ENCODE measurements at regions not wholly inside any gene's neighbourhood (a gene's known extent, or its start where the extent isn't known, plus 50 kb on each side); places are given as distances from the start of the nearest gene placed in this dataset.

DNA sequence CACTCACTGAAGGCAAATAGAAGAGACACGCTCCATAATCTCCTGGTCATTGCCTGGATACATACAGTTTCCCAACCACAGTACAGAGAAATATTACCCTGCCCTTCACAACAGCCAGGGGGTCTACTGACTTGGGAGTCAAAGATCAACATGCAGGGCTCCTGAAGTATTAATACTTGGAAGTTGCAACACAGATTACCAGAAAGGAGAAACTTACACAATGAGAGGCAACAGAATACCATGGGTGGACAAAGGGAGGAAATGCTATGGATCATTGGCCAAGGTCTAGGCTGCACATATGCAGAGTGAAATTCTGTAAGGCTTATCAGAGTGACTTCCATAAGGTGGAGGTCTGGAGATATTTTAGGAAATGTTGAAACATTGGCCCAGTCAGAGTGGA, 267.9 kb upstream of the FAT3 start:
- no TSS peak for BruUV-seq (replicated peaks)
- ChIA-PET POLR2A (ENCODE audit: low non-redundant PET) (no interaction called here), CTCF (no interaction called here)
- Histone ChIP-seq H3K27ac (ENCODE audit: low read depth, low read length, poor library complexity, severe bottlenecking) (no peak overlapping the region), H3K9me3 (ENCODE audit: low read depth, low read length, poor library complexity, severe bottlenecking) (peaks cover 7% of the 10 kb centered on the region), H3K4me3 (ENCODE audit: low read depth, low read length, poor library complexity, severe bottlenecking) (no peak overlapping the region), H3K36me3 (ENCODE audit: insufficient read depth, low read length, poor library complexity, severe bottlenecking) (no peaks in the 10 kb centered on the region), H3K4me1 (ENCODE audit: insufficient read depth, low read length, poor library complexity, severe bottlenecking) (no peaks in the 10 kb centered on the region), H3K27me3 (replicated peaks; ENCODE audit: insufficient read depth, low read depth, low read length, poor library complexity) (no peaks in the 10 kb centered on the region)
- DNase-seq (ENCODE audit: low spot score), result no peak
- TF ChIP-seq, protein P1, sequence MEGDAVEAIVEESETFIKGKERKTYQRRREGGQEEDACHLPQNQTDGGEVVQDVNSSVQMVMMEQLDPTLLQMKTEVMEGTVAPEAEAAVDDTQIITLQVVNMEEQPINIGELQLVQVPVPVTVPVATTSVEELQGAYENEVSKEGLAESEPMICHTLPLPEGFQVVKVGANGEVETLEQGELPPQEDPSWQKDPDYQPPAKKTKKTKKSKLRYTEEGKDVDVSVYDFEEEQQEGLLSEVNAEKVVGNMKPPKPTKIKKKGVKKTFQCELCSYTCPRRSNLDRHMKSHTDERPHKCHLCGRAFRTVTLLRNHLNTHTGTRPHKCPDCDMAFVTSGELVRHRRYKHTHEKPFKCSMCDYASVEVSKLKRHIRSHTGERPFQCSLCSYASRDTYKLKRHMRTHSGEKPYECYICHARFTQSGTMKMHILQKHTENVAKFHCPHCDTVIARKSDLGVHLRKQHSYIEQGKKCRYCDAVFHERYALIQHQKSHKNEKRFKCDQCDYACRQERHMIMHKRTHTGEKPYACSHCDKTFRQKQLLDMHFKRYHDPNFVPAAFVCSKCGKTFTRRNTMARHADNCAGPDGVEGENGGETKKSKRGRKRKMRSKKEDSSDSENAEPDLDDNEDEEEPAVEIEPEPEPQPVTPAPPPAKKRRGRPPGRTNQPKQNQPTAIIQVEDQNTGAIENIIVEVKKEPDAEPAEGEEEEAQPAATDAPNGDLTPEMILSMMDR (conservative IDR thresholded peaks at IDR 0.05; ENCODE audit: low read depth, low read length), result no peak
- TF ChIP-seq EZH2 (IDR thresholded peaks at IDR 0.05; ENCODE audit: borderline replicate concordance, low read depth, low read length, poor library complexity, severe bottlenecking), result no peak
- intact Hi-C loops (cut with micrococcal nuclease; ENCODE audit: unreplicated experiment), result no loop called here

DNA sequence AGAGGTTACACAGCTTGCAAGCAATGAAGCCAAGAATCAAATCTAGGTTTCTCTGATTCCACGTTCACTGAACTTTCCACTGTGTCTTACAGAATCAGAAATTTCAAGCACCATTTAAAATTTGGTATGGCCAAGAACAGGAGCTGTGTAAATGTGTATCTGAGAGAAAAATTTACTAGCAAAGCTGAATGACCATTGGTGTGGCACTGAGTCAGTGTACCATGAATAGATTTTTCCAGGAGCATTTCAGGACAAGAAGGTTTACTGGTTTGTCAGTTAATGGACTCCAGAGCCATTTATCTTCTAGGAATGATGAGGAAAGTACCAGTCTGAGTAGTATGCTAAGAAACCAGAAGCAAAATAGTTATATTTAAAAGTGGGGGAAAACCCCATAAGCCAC, 269.4 kb upstream of the FAT3 start:
- TF ChIP-seq, protein P1 (conservative IDR thresholded peaks at IDR 0.05; ENCODE audit: low read depth, low read length), result no peak
- TF ChIP-seq EZH2 (IDR thresholded peaks at IDR 0.05; ENCODE audit: borderline replicate concordance, low read depth, low read length, poor library complexity, severe bottlenecking), result no peak
- POLR2A ChIA-PET (ENCODE audit: low non-redundant PET), result no interaction called here
- no TSS peak for BruUV-seq (replicated peaks)
- CTCF ChIA-PET, result no interaction called here
- Histone ChIP-seq H3K27me3 (replicated peaks; ENCODE audit: insufficient read depth, low read depth, low read length, poor library complexity) (no peaks in the 10 kb centered on the region), H3K4me1 (ENCODE audit: insufficient read depth, low read length, poor library complexity, severe bottlenecking) (no peaks in the 10 kb centered on the region), H3K36me3 (ENCODE audit: insufficient read depth, low read length, poor library complexity, severe bottlenecking) (no peaks in the 10 kb centered on the region), H3K27ac (ENCODE audit: low read depth, low read length, poor library complexity, severe bottlenecking) (no peak overlapping the region), H3K4me3 (ENCODE audit: low read depth, low read length, poor library complexity, severe bottlenecking) (no peak overlapping the region), H3K9me3 (ENCODE audit: low read depth, low read length, poor library complexity, severe bottlenecking) (peaks cover under 1% of the 10 kb centered on the region)
- intact Hi-C loops (cut with micrococcal nuclease; ENCODE audit: unreplicated experiment), result no loop called here
- no peak for DNase-seq (ENCODE audit: low spot score)

DNA sequence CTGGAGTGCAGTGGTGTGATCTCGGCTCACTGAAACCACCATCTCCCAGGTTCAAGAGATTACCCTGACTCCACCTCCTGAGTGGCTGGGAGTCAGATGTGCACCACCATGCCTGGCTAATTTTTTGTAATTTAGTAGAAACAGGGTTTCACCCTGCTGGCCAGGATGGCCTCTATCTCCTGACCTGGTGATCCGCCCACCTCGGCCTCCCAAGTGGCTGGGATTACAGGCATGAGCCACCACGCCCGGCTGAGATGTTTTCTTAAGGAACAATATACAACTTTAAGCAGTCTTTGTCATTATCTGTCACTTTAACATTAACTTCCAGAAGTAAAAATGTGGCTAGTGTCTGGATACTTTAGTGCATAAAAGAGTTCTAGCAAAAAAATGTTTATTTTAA, 272.6 kb upstream of the FAT3 start:
- ChIA-PET POLR2A (ENCODE audit: low non-redundant PET) (no interaction called here), CTCF (no interaction called here)
- H3K27ac ChIP-seq (ENCODE audit: low read depth, low read length, poor library complexity, severe bottlenecking), result no peak overlapping the region
- H3K9me3 ChIP-seq (ENCODE audit: low read depth, low read length, poor library complexity, severe bottlenecking), result no peaks in the 10 kb centered on the region
- TF ChIP-seq EZH2 (IDR thresholded peaks at IDR 0.05; ENCODE audit: borderline replicate concordance, low read depth, low read length, poor library complexity, severe bottlenecking), result no peak
- TF ChIP-seq, protein P1 (conservative IDR thresholded peaks at IDR 0.05; ENCODE audit: low read depth, low read length), result no peak
- no peaks in the 10 kb centered on the region for H3K27me3 ChIP-seq (replicated peaks; ENCODE audit: insufficient read depth, low read depth, low read length, poor library complexity)
- no peak overlapping the region for H3K4me3 ChIP-seq (ENCODE audit: low read depth, low read length, poor library complexity, severe bottlenecking)
- no peaks in the 10 kb centered on the region for H3K36me3 ChIP-seq (ENCODE audit: insufficient read depth, low read length, poor library complexity, severe bottlenecking)
- no peak for DNase-seq (ENCODE audit: low spot score)
- H3K4me1 ChIP-seq (ENCODE audit: insufficient read depth, low read length, poor library complexity, severe bottlenecking), result peaks cover 9% of the 10 kb centered on the region
- intact Hi-C loops (cut with micrococcal nuclease; ENCODE audit: unreplicated experiment), result no loop called here
- BruUV-seq (replicated peaks), result no TSS peak
